ENCODE measurements at regions not wholly inside any gene's neighbourhood (a gene's known extent, or its start where the extent isn't known, plus 50 kb on each side); places are given as distances from the start of the nearest gene placed in this dataset.

DNA sequence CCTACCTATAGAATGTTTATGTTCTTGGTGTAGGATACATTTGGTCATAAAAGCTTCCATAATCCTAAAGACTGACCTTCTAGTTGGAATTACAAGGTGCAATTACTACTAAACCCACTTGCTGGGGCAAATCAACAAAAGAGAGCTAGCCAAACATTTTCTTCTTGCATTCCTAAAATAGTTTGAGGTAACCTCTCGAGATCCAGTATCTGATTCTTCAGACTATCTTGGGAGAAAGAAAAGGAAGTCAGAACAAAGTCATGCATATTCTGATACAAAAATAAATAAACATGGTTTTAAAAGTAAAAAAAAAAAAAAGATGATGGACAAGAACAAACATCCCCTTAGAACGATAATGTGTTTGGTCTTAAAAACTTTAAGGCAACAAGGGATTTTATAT is 294.2 kb upstream of the RSPO3 start:
- no peak overlapping the region for H3K4me3 Mint-ChIP-seq (ENCODE audit: unreplicated experiment)
- Histone ChIP-seq H3K4me1 (peaks cover 14% of the 10 kb centered on the region), H3K9me3 (no peaks in the 10 kb centered on the region), H3K4me3 (ENCODE audit: low read depth, low read length) (no peak overlapping the region), H3K27me3 (replicated peaks; ENCODE audit: control insufficient read depth, insufficient read depth, low read length) (no peaks in the 10 kb centered on the region), H3K36me3 (ENCODE audit: control insufficient read depth, insufficient read depth, low read length) (no peaks in the 10 kb centered on the region)
- no peak for DNase-seq
- H3K4me1 Mint-ChIP-seq (ENCODE audit: low read depth, unreplicated experiment), result peaks cover 17% of the 10 kb centered on the region
- BruUV-seq (replicated peaks), result no TSS peak
- TF ChIP-seq, protein P1, sequence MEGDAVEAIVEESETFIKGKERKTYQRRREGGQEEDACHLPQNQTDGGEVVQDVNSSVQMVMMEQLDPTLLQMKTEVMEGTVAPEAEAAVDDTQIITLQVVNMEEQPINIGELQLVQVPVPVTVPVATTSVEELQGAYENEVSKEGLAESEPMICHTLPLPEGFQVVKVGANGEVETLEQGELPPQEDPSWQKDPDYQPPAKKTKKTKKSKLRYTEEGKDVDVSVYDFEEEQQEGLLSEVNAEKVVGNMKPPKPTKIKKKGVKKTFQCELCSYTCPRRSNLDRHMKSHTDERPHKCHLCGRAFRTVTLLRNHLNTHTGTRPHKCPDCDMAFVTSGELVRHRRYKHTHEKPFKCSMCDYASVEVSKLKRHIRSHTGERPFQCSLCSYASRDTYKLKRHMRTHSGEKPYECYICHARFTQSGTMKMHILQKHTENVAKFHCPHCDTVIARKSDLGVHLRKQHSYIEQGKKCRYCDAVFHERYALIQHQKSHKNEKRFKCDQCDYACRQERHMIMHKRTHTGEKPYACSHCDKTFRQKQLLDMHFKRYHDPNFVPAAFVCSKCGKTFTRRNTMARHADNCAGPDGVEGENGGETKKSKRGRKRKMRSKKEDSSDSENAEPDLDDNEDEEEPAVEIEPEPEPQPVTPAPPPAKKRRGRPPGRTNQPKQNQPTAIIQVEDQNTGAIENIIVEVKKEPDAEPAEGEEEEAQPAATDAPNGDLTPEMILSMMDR (IDR thresholded peaks at IDR 0.05; ENCODE audit: insufficient read depth in 1 of 2, low read depth in 1 of 2, low read length in 1 of 2, severe bottlenecking in 1 of 2, unreplicated experiment in 1 of 2), result no peak
- H3K27ac Mint-ChIP-seq (ENCODE audit: unreplicated experiment), result no peak overlapping the region
- ChIA-PET POLR2A (interaction anchor here (0.6 kb wide), 1 partner anchor 127 kb away, joined by 3 read pairs; no protein-coding TSS in a partner anchor), CTCF (no interaction called here)
- no peaks in the 10 kb centered on the region for H3K9me3 Mint-ChIP-seq (ENCODE audit: unreplicated experiment)
- no peaks in the 10 kb centered on the region for H3K36me3 Mint-ChIP-seq (ENCODE audit: insufficient read depth, unreplicated experiment)
- H3K27me3 Mint-ChIP-seq (ENCODE audit: insufficient read depth, unreplicated experiment), result no peaks in the 10 kb centered on the region
- intact Hi-C loops (cut with micrococcal nuclease; ENCODE audit: unreplicated experiment), result loop anchor here (1.0 kb wide), 1 partner anchor 199 kb away; no protein-coding TSS in a partner anchor

DNA sequence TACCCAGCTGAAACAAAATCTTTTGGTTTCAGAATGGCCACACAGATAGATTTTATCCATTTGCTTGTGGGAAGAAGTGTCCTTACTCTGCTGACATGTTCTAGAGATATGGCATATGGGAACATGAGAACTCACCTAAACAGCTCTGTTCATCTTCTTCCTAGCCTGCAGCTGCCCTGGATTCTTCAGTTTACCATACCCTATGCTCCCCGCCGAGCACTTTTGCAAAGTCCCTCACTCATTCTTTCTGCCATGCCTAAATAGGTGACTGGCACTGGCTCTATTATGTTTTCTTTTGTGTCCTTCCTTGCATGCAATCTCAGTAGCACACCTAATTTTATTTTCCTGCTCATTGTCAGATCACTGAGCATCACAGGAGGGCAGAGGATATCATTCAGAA is 293.7 kb upstream of the RSPO3 start:
- Mint-ChIP-seq H3K36me3 (ENCODE audit: insufficient read depth, unreplicated experiment) (no peaks in the 10 kb centered on the region), H3K4me1 (ENCODE audit: low read depth, unreplicated experiment) (peaks cover 17% of the 10 kb centered on the region), H3K4me3 (ENCODE audit: unreplicated experiment) (no peak overlapping the region), H3K27me3 (ENCODE audit: insufficient read depth, unreplicated experiment) (no peaks in the 10 kb centered on the region), H3K27ac (ENCODE audit: unreplicated experiment) (no peak overlapping the region), H3K9me3 (ENCODE audit: unreplicated experiment) (no peaks in the 10 kb centered on the region)
- Histone ChIP-seq H3K4me3 (ENCODE audit: low read depth, low read length) (no peak overlapping the region), H3K36me3 (ENCODE audit: control insufficient read depth, insufficient read depth, low read length) (no peaks in the 10 kb centered on the region), H3K4me1 (peaks cover 14% of the 10 kb centered on the region), H3K9me3 (no peaks in the 10 kb centered on the region), H3K27me3 (replicated peaks; ENCODE audit: control insufficient read depth, insufficient read depth, low read length) (no peaks in the 10 kb centered on the region)
- TF ChIP-seq, protein P1 (IDR thresholded peaks at IDR 0.05; ENCODE audit: insufficient read depth in 1 of 2, low read depth in 1 of 2, low read length in 1 of 2, severe bottlenecking in 1 of 2, unreplicated experiment in 1 of 2), result no peak
- DNase-seq, result no peak
- CTCF ChIA-PET, result no interaction called here
- no TSS peak for BruUV-seq (replicated peaks)
- intact Hi-C loops (cut with micrococcal nuclease; ENCODE audit: unreplicated experiment), result loop anchor here (1.0 kb wide), 1 partner anchor 198 kb away; no protein-coding TSS in a partner anchor
- POLR2A ChIA-PET, result interaction anchor here (0.6 kb wide), 1 partner anchor 127 kb away, joined by 3 read pairs; no protein-coding TSS in a partner anchor

DNA sequence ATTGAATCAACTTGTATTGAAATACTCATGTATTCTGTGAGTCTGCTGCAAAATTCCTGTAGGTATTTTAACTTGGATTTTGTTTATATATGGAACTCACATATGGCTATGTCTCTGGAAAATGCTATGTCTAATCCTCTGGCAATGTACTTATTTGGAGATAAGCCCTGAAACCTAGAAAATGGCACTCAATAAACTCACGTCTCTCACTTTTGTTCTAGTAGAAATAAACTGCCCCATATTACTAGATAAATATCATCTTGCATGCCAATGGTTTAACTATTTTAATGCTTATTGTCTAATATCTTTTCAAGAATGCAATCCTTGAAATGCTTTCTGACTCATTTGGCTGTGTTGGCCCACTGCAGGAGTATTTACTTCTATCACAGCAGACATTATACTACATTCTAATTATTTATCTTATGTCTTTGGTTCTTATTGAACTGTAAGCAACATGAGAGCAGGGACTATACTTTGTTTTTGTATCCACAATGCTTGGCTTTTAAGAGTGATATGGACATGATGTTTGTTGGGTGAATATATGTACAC is 292.2 kb upstream of the RSPO3 start:
- Mint-ChIP-seq H3K27me3 (ENCODE audit: insufficient read depth, unreplicated experiment) (no peaks in the 10 kb centered on the region), H3K27ac (ENCODE audit: unreplicated experiment) (no peak overlapping the region), H3K9me3 (ENCODE audit: unreplicated experiment) (no peaks in the 10 kb centered on the region), H3K4me1 (ENCODE audit: low read depth, unreplicated experiment) (peaks cover 17% of the 10 kb centered on the region), H3K36me3 (ENCODE audit: insufficient read depth, unreplicated experiment) (no peaks in the 10 kb centered on the region), H3K4me3 (ENCODE audit: unreplicated experiment) (no peak overlapping the region)
- Histone ChIP-seq H3K4me3 (ENCODE audit: low read depth, low read length) (no peak overlapping the region), H3K27me3 (replicated peaks; ENCODE audit: control insufficient read depth, insufficient read depth, low read length) (no peaks in the 10 kb centered on the region), H3K36me3 (ENCODE audit: control insufficient read depth, insufficient read depth, low read length) (no peaks in the 10 kb centered on the region), H3K4me1 (peaks cover 14% of the 10 kb centered on the region), H3K9me3 (no peaks in the 10 kb centered on the region)
- intact Hi-C loops (cut with micrococcal nuclease; ENCODE audit: unreplicated experiment), result no loop called here
- ChIA-PET CTCF (no interaction called here), POLR2A (no interaction called here)
- TF ChIP-seq, protein P1 (IDR thresholded peaks at IDR 0.05; ENCODE audit: insufficient read depth in 1 of 2, low read depth in 1 of 2, low read length in 1 of 2, severe bottlenecking in 1 of 2, unreplicated experiment in 1 of 2), result no peak
- no TSS peak for BruUV-seq (replicated peaks)
- DNase-seq, result no peak

All from Caco-2 (cell line).